ENCODE measurements at regions not wholly inside any gene's neighbourhood (a gene's known extent, or its start where the extent isn't known, plus 50 kb on each side); places are given as distances from the start of the nearest gene placed in this dataset.

- Histone ChIP-seq H3K36me3 (no peaks in the 10 kb centered on the region), H3K4me1 (no peaks in the 10 kb centered on the region), H3K27me3 (no peaks in the 10 kb centered on the region), H3K4me3 (no peak overlapping the region), H3K27ac (no peak overlapping the region), H3K9me3 (no peaks in the 10 kb centered on the region)
- TF ChIP-seq POLR2AphosphoS5 (IDR thresholded peaks at IDR 0.05): no peak
- no peak for TF ChIP-seq EP300 (IDR thresholded peaks at IDR 0.05; ENCODE audit: low read depth)
- no peak for TF ChIP-seq POLR2A (IDR thresholded peaks at IDR 0.05)
- TF ChIP-seq CTCF (IDR thresholded peaks at IDR 0.05): no peak
- no peak for DNase-seq
- in situ Hi-C loops (cut with MboI; ENCODE audit: low pct_ligation_motif_present in 1 of 4, low pct_unique_long_range_greater_than_20kb in 1 of 4, low sequenced_read_pairs in 3 of 4): no loop called here
- 73 to 74% methylated on average over 5 to 6 of the region's 6 CpGs for WGBS, 2 donors (ENCODE audit: low coverage in 1 of 2)
- intact Hi-C loops (cut with DNase I; ENCODE audit: low total_unique reads): no loop called here
These were observed 527.9 kb downstream of the SOX5 start for GRCh38 chr12:23421556-23421955.

DNA sequence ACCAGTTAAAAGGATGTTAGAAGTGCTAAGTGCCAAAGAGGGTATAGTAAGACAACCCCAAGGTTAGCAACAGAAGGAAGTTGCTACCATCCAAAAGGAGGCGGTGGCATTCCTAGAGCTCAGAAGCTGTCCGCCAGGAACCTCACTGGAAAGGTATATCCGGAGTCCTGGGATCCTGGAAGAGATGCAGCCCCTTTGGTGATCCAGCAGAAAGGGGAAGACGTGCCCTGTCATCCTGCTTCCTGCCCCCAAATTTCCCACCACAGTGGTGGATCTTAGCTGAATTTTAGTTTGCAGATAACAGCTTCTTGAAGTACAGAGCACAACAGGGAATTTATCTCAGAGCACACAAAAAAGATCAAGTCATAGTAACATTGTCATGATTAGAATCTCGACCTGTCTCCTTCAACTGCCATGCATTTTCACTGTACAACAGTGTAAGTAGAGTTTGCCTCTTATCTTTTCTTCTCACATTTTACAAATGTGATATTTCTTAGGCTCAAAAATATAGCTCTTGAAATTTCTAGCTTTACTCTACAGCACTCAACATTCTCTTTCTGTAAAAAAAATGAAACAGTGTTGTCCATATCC lies 526.3 kb downstream of the SOX5 start:
- Histone ChIP-seq H3K27me3 (no peaks in the 10 kb centered on the region), H3K27ac (no peak overlapping the region), H3K36me3 (no peaks in the 10 kb centered on the region), H3K9me3 (no peaks in the 10 kb centered on the region), H3K4me1 (no peaks in the 10 kb centered on the region), H3K4me3 (no peak overlapping the region)
- TF ChIP-seq POLR2A (IDR thresholded peaks at IDR 0.05): no peak
- no peak for TF ChIP-seq EP300 (IDR thresholded peaks at IDR 0.05; ENCODE audit: low read depth)
- no peak for TF ChIP-seq POLR2AphosphoS5 (IDR thresholded peaks at IDR 0.05)
- TF ChIP-seq CTCF (IDR thresholded peaks at IDR 0.05): no peak
- intact Hi-C loops (cut with DNase I; ENCODE audit: low total_unique reads) (no loop called here), in situ Hi-C loops (cut with MboI; ENCODE audit: low pct_ligation_motif_present in 1 of 4, low pct_unique_long_range_greater_than_20kb in 1 of 4, low sequenced_read_pairs in 3 of 4) (no loop called here)
- 79 to 80% methylated on average over 3 to 5 of the region's 5 CpGs for WGBS, 2 donors (ENCODE audit: low coverage in 1 of 2)
- no peak for DNase-seq

GRCh38 chr12:23423796-23424195 lies 525.7 kb downstream of the SOX5 start:
- no peak overlapping the region for H3K4me3 ChIP-seq
- intact Hi-C loops (cut with DNase I; ENCODE audit: low total_unique reads) (no loop called here), in situ Hi-C loops (cut with MboI; ENCODE audit: low pct_ligation_motif_present in 1 of 4, low pct_unique_long_range_greater_than_20kb in 1 of 4, low sequenced_read_pairs in 3 of 4) (no loop called here)
- no peak for DNase-seq
- H3K27ac ChIP-seq: no peak overlapping the region
- 48 to 59% methylated on average over 2 of the region's 2 CpGs for WGBS, 2 donors (ENCODE audit: low coverage in 1 of 2)
- no peaks in the 10 kb centered on the region for H3K4me1 ChIP-seq
- no peaks in the 10 kb centered on the region for H3K27me3 ChIP-seq
- H3K36me3 ChIP-seq: no peaks in the 10 kb centered on the region
- H3K9me3 ChIP-seq: no peaks in the 10 kb centered on the region
- TF ChIP-seq CTCF (IDR thresholded peaks at IDR 0.05) (no peak), POLR2AphosphoS5 (IDR thresholded peaks at IDR 0.05) (no peak), POLR2A (IDR thresholded peaks at IDR 0.05) (no peak), EP300 (IDR thresholded peaks at IDR 0.05; ENCODE audit: low read depth) (no peak)

- no peaks in the 10 kb centered on the region for H3K27me3 ChIP-seq
- in situ Hi-C loops (cut with MboI; ENCODE audit: low pct_ligation_motif_present in 1 of 4, low pct_unique_long_range_greater_than_20kb in 1 of 4, low sequenced_read_pairs in 3 of 4): no loop called here
- intact Hi-C loops (cut with DNase I; ENCODE audit: low total_unique reads): no loop called here
- no peak overlapping the region for H3K4me3 ChIP-seq
- no peaks in the 10 kb centered on the region for H3K4me1 ChIP-seq
- H3K9me3 ChIP-seq: no peaks in the 10 kb centered on the region
- 85 to 90% methylated on average over 7 to 9 of the region's 9 CpGs for WGBS, 2 donors (ENCODE audit: low coverage in 1 of 2)
- H3K27ac ChIP-seq: no peak overlapping the region
- no peak for TF ChIP-seq CTCF (IDR thresholded peaks at IDR 0.05)
- TF ChIP-seq EP300 (IDR thresholded peaks at IDR 0.05; ENCODE audit: low read depth): no peak
- TF ChIP-seq POLR2AphosphoS5 (IDR thresholded peaks at IDR 0.05): no peak
- TF ChIP-seq POLR2A (IDR thresholded peaks at IDR 0.05): no peak
- no peak for DNase-seq
- no peaks in the 10 kb centered on the region for H3K36me3 ChIP-seq
These were observed 524.8 kb downstream of the SOX5 start for GRCh38 chr12:23424685-23425084.
